ENCODE measurements at regions not wholly inside any gene's neighbourhood (a gene's known extent, or its start where the extent isn't known, plus 50 kb on each side); places are given as distances from the start of the nearest gene placed in this dataset.
"Not testable (repeated sequence)": the region's sequence is repeated elsewhere in the genome, so short reads cannot be mapped to it uniquely, and the experiment has no call there.

- no peak for DNase-seq
Observed at GRCh38 chr2:134041877-134042276, 212.0 kb upstream of the MGAT5 start.

GRCh38 chr2:134043028-134043427, 210.8 kb upstream of the MGAT5 start:
- not testable (repeated sequence) for DNase-seq

GRCh38 chr2:134052173-134052572, 201.7 kb upstream of the MGAT5 start:
- no peak for DNase-seq

GRCh38 chr2:134056173-134056572, 197.7 kb upstream of the MGAT5 start:
- DNase-seq, result no peak

GRCh38 chr2:134061066-134061465, 192.8 kb upstream of the MGAT5 start:
- not testable (repeated sequence) for DNase-seq

- not testable (repeated sequence) for DNase-seq
Observed at GRCh38 chr2:134062235-134062634, 191.6 kb upstream of the MGAT5 start.

GRCh38 chr2:134063916-134064315, 190.0 kb upstream of the MGAT5 start:
- DNase-seq, result not testable (repeated sequence)

GRCh38 chr2:134070281-134070741, 183.6 kb upstream of the MGAT5 start:
- no peak for DNase-seq

- DNase-seq, result no peak
Observed at GRCh38 chr2:134072341-134072740, 181.5 kb upstream of the MGAT5 start.

- DNase-seq, result no peak
Observed at GRCh38 chr2:134073023-134073422, 180.8 kb upstream of the MGAT5 start.

- DNase-seq, result no peak
Observed at GRCh38 chr2:134074619-134075018, 179.3 kb upstream of the MGAT5 start.

- no peak for DNase-seq
Observed at GRCh38 chr2:134075204-134075603, 178.7 kb upstream of the MGAT5 start.

GRCh38 chr2:134078354-134078753, 175.5 kb upstream of the MGAT5 start:
- DNase-seq, result no peak

- no peak for DNase-seq
Observed at GRCh38 chr2:134079373-134079772, 174.5 kb upstream of the MGAT5 start.

GRCh38 chr2:134080386-134081089, 173.3 kb upstream of the MGAT5 start:
- no peak for DNase-seq

- no peak for DNase-seq
Observed at GRCh38 chr2:134081238-134081938, 172.5 kb upstream of the MGAT5 start.

- no peak for DNase-seq
Observed at GRCh38 chr2:134083548-134083947, 170.3 kb upstream of the MGAT5 start.

- no peak for DNase-seq
Observed at GRCh38 chr2:134086594-134087219, 167.2 kb upstream of the MGAT5 start.

- no peak for DNase-seq
Observed at GRCh38 chr2:134087371-134087921, 166.4 kb upstream of the MGAT5 start.

- no peak for DNase-seq
Observed at GRCh38 chr2:134089454-134089853, 164.4 kb upstream of the MGAT5 start.

- no peak for DNase-seq
Observed at GRCh38 chr2:134097740-134098139, 156.1 kb upstream of the MGAT5 start.

GRCh38 chr2:134098321-134098720, 155.6 kb upstream of the MGAT5 start:
- no peak for DNase-seq

- no peak for DNase-seq
Observed at GRCh38 chr2:134099273-134099672, 154.6 kb upstream of the MGAT5 start.

- DNase-seq, result no peak
Observed at GRCh38 chr2:134103196-134103595, 150.7 kb upstream of the MGAT5 start.
